Neural progenitor cell (in vitro differentiated cells): ENCODE measurements at regions not wholly inside any gene's neighbourhood (a gene's known extent, or its start where the extent isn't known, plus 50 kb on each side); places are given as distances from the start of the nearest gene placed in this dataset.

Experiments used
- CTCF ChIP-seq: fragments of 200-600 bp; sonication (generic); IDR thresholded peaks from 2 replicates; pipeline ENCODE4 v1.5.1; 2017; ENCODE audit warnings: antibody characterized with exemption, mild to moderate bottlenecking
- EZH2 ChIP-seq: fragments of 200-600 bp; sonication (generic); IDR thresholded peaks from 2 replicates; pipeline ENCODE4 v1.6.1; 2017; ENCODE audit warnings: antibody characterized with exemption, mild to moderate bottlenecking, moderate library complexity

- TF ChIP-seq CTCF (no peak), EZH2 (no peak)
These were observed 1436.0 kb upstream of the NUDT12 start for GRCh38 chr5:104998572-104998971.
